ENCODE measurements at regions not wholly inside any gene's neighbourhood (a gene's known extent, or its start where the extent isn't known, plus 50 kb on each side); places are given as distances from the start of the nearest gene placed in this dataset.

DNA sequence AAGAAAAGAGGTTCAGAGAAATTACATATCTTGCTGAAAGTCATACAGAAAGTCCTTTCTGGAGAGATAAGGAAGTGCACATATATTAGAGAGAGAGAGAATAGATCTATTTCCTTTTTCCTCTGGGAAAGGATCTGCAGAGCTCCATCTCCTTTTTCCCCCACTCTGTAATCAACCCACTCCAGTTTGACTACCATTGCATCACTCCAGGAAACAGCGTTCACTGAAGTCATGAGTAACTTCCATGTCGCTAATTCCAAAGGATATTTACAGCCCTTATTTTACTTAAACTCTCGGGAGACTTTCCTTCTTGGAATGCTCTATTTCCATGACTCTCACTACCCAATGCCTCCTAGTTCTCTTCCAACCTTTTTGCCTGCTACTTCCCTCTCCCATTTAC lies 72.5 kb upstream of the PARP11 start:
- TF ChIP-seq, protein P1, sequence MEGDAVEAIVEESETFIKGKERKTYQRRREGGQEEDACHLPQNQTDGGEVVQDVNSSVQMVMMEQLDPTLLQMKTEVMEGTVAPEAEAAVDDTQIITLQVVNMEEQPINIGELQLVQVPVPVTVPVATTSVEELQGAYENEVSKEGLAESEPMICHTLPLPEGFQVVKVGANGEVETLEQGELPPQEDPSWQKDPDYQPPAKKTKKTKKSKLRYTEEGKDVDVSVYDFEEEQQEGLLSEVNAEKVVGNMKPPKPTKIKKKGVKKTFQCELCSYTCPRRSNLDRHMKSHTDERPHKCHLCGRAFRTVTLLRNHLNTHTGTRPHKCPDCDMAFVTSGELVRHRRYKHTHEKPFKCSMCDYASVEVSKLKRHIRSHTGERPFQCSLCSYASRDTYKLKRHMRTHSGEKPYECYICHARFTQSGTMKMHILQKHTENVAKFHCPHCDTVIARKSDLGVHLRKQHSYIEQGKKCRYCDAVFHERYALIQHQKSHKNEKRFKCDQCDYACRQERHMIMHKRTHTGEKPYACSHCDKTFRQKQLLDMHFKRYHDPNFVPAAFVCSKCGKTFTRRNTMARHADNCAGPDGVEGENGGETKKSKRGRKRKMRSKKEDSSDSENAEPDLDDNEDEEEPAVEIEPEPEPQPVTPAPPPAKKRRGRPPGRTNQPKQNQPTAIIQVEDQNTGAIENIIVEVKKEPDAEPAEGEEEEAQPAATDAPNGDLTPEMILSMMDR (IDR thresholded peaks at IDR 0.05), result no peak
- no peak for TF ChIP-seq POLR2A (IDR thresholded peaks at IDR 0.05)
